K562 (cell line): ENCODE measurements at regions not wholly inside any gene's neighbourhood (a gene's known extent, or its start where the extent isn't known, plus 50 kb on each side); places are given as distances from the start of the nearest gene placed in this dataset.

Source experiments
- BHLHE40 ChIP-seq: IDR thresholded peaks from 2 replicates; pipeline ENCODE4 v1.6.1; 2011; ENCODE audit warnings: low read length, improper control_type of control experiment
- ESRRA ChIP-seq: fragments of 450-650 bp; IDR thresholded peaks from 2 replicates; pipeline ENCODE4 v1.6.1; 2014; ENCODE audit warnings: low read depth, mild to moderate bottlenecking, moderate library complexity, borderline replicate concordance
- MYC ChIP-seq, 2 experiments: fragments of 250-450 bp in 1 of 2; sonication (Bioruptor Pico) in 1 of 2; IDR thresholded peaks; 2 replicates each; pipeline versions ENCODE4 v1.5.1 to v1.6.1; 2012 to 2021; ENCODE audit warnings: low read depth in 2 of 2, borderline replicate concordance in 1 of 2, improper control_type of control experiment in 1 of 2, low read length in 1 of 2, mild to moderate bottlenecking in 1 of 2, moderate library complexity in 1 of 2
- PCBP2 ChIP-seq: fragments of 200-400 bp; formaldehyde crosslinking; IDR thresholded peaks from 2 replicates; pipeline ENCODE4 v1.6.1; 2018; ENCODE audit warnings: low read length, low read depth, mild to moderate bottlenecking, moderate library complexity; ENCODE audit not compliant: poor library complexity, severe bottlenecking
- PRMT5 ChIP-seq: sonication (generic); formaldehyde crosslinking; IDR thresholded peaks from 2 replicates; pipeline ENCODE4 v1.5.0; 2020; ENCODE audit warnings: missing genetic modification reagents

DNA sequence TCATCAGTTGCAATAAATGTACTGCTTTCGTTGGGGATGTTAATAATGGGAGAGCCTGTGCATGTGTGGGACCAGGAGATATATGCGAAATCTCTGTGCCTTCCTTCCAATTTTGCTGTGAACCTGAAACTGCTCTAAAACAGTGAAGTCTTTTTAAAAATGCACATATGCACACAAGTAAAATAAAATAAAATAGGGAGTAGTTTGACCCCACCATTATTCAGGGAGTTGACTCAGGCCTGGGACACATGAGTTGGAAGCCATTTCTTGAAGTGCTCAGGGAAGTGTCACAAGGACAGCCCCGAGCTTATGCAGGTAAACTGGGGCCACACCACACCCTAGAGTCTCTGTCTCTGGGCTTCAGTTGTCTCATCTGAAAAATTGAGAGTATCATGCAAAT is 183.1 kb upstream of the POU2AF2 start:
- TF ChIP-seq ESRRA (no peak), PCBP2 (no peak), PRMT5 (no peak), BHLHE40 (no peak), MYC (IDR thresholded peaks at IDR 0.05; ENCODE audit: low read depth, low read length) (no peak), MYC (CRISPR knock-in tag; IDR thresholded peaks at IDR 0.05; ENCODE audit: borderline replicate concordance, low read depth) (no peak)
